Forelimb muscle (tissue), 1 donor: ENCODE measurements at regions not wholly inside any gene's neighbourhood (a gene's known extent, or its start where the extent isn't known, plus 50 kb on each side); places are given as distances from the start of the nearest gene placed in this dataset.
A peak's percentile ranks its signal among the peaks of the same experiment; 100 is the strongest.
"Not testable (repeated sequence)": the region's sequence is repeated elsewhere in the genome, so short reads cannot be mapped to it uniquely, and the experiment has no call there.

ENCODE experiments used
- DNase-seq: peaks from one replicate; pipeline ENCODE4 v3.0.0-alpha.2; 2013; ENCODE audit warnings: low read depth

GRCh38 chr4:18675586-18676525, 654.3 kb upstream of the LCORL start:
- no peak for DNase-seq

GRCh38 chr4:18670034-18670433, 648.5 kb upstream of the LCORL start:
- no peak for DNase-seq

GRCh38 chr4:18669390-18669789, 647.8 kb upstream of the LCORL start:
- DNase-seq: no peak

- DNase-seq: no peak
These were observed 644.8 kb upstream of the LCORL start for GRCh38 chr4:18666322-18666721.

GRCh38 chr4:18664171-18664570, 642.6 kb upstream of the LCORL start:
- DNase-seq: no peak

- DNase-seq: no peak
These were observed 623.8 kb upstream of the LCORL start for GRCh38 chr4:18645351-18645750.

GRCh38 chr4:18641334-18641733, 619.8 kb upstream of the LCORL start:
- no peak for DNase-seq

GRCh38 chr4:18638031-18638430, 616.5 kb upstream of the LCORL start:
- DNase-seq: no peak

- DNase-seq: no peak
These were observed 614.5 kb upstream of the LCORL start for GRCh38 chr4:18636001-18636585.

GRCh38 chr4:18635531-18635930, 614.0 kb upstream of the LCORL start:
- DNase-seq: no peak

GRCh38 chr4:18631586-18631985, 610.0 kb upstream of the LCORL start:
- no peak for DNase-seq

GRCh38 chr4:18630218-18631110, 608.9 kb upstream of the LCORL start:
- DNase-seq: no peak

- no peak for DNase-seq
These were observed 606.0 kb upstream of the LCORL start for GRCh38 chr4:18627447-18628005.

- no peak for DNase-seq
These were observed 605.4 kb upstream of the LCORL start for GRCh38 chr4:18626996-18627395.

- no peak for DNase-seq
These were observed 604.8 kb upstream of the LCORL start for GRCh38 chr4:18626366-18626765.

GRCh38 chr4:18621186-18621585, 599.6 kb upstream of the LCORL start:
- no peak for DNase-seq

GRCh38 chr4:18616720-18617119, 595.2 kb upstream of the LCORL start:
- DNase-seq: no peak

- no peak for DNase-seq
These were observed 589.5 kb upstream of the LCORL start for GRCh38 chr4:18611026-18611425.

- DNase-seq: no peak
These were observed 587.5 kb upstream of the LCORL start for GRCh38 chr4:18608908-18609533.

- not testable (repeated sequence) for DNase-seq
These were observed 581.1 kb upstream of the LCORL start for GRCh38 chr4:18602610-18603009.

- peak; percentile 75 for DNase-seq
These were observed 571.9 kb upstream of the LCORL start for GRCh38 chr4:18593297-18594002.
